WTC11 (cell line): ENCODE measurements at regions not wholly inside any gene's neighbourhood (a gene's known extent, or its start where the extent isn't known, plus 50 kb on each side); places are given as distances from the start of the nearest gene placed in this dataset.

Source experiments
- ATAC-seq: fragments of 200-7000 bp; cut with Tn5 transposase; 2 replicates; pipeline ENCODE4 v1.10.0; 2021; ENCODE audit warnings: mild to moderate bottlenecking, moderate library complexity
- CTCF ChIA-PET: fragments of 300-600 bp; sonication (Branson Sonifier 250); formaldehyde crosslinking; loops from one replicate; lab custom pipeline; 2021; ENCODE audit warnings: antibody characterized with exemption; lab: Charles Lee
- POLR2A ChIA-PET: fragments of 350-600 bp; sonication (Branson Sonifier 250); formaldehyde crosslinking; loops from one replicate; lab custom pipeline; 2021; ENCODE audit warnings: antibody characterized with exemption; lab: Charles Lee
- DNase-seq: peaks from one replicate; pipeline ENCODE4 v3.0.0; 2021; ENCODE audit warnings: low spot score
- H3K27ac Mint-ChIP-seq: 2 replicates; pipeline ENCODE4 v1.8.0; 2021; ENCODE audit warnings: mixed read lengths
- H3K27me3 Mint-ChIP-seq: 2 replicates; pipeline ENCODE4 v1.8.0; 2021; ENCODE audit warnings: low read depth, mild to moderate bottlenecking, moderate library complexity, mixed read lengths
- H3K36me3 Mint-ChIP-seq: 2 replicates; pipeline ENCODE4 v1.8.0; 2021; ENCODE audit warnings: mixed read lengths
- H3K4me1 Mint-ChIP-seq: 2 replicates; pipeline ENCODE4 v1.8.0; 2022; ENCODE audit warnings: mixed read lengths
- H3K4me3 Mint-ChIP-seq: 2 replicates; pipeline ENCODE4 v1.8.0; 2021; ENCODE audit warnings: mild to moderate bottlenecking, moderate library complexity, mixed read lengths
- H3K9me3 Mint-ChIP-seq: 2 replicates; pipeline ENCODE4 v1.8.0; 2021; ENCODE audit warnings: mixed read lengths
- AFF4 ChIP-seq: sonication (generic); formaldehyde crosslinking; IDR thresholded peaks from 2 replicates; pipeline ENCODE4 v1.8.1; 2023; ENCODE audit warnings: mild to moderate bottlenecking, missing genetic modification reagents, borderline replicate concordance
- AR ChIP-seq: fragments of 250-450 bp; sonication (Bioruptor Pico); IDR thresholded peaks from 2 replicates; pipeline ENCODE4 v1.9.0; 2021; ENCODE audit warnings: mild to moderate bottlenecking
- E2F1 ChIP-seq: sonication (generic); formaldehyde crosslinking; IDR thresholded peaks from 2 replicates; pipeline ENCODE4 v1.8.0; 2022; ENCODE audit warnings: mild to moderate bottlenecking, missing genetic modification reagents
- FOXP4 ChIP-seq: sonication (generic); formaldehyde crosslinking; IDR thresholded peaks from 2 replicates; pipeline ENCODE4 v1.8.0; 2022; ENCODE audit warnings: mild to moderate bottlenecking, missing genetic modification reagents
- GRHL2 ChIP-seq: fragments of 250-450 bp; sonication (Bioruptor Pico); IDR thresholded peaks from 2 replicates; pipeline ENCODE4 v1.8.0; 2022; ENCODE audit warnings: mild to moderate bottlenecking, moderate library complexity; ENCODE audit not compliant: insufficient replicate concordance, severe bottlenecking
- JAZF1 ChIP-seq: fragments of 250-450 bp; sonication (Bioruptor Pico); IDR thresholded peaks from 2 replicates; pipeline ENCODE4 v1.9.0; 2021; ENCODE audit warnings: moderate library complexity, mild to moderate bottlenecking, inconsistent platforms
- MAX ChIP-seq: sonication (generic); formaldehyde crosslinking; IDR thresholded peaks from 2 replicates; pipeline ENCODE4 v1.8.0; 2022; ENCODE audit warnings: mild to moderate bottlenecking, missing genetic modification reagents
- STAT6 ChIP-seq: sonication (generic); formaldehyde crosslinking; conservative IDR thresholded peaks from 2 replicates; pipeline ENCODE4 v1.8.1; 2023; ENCODE audit warnings: mild to moderate bottlenecking, low read depth, missing genetic modification reagents, moderate library complexity
- TEAD1 ChIP-seq: sonication (generic); formaldehyde crosslinking; IDR thresholded peaks from 2 replicates; pipeline ENCODE4 v1.8.0; 2022; ENCODE audit warnings: mild to moderate bottlenecking, missing genetic modification reagents
- USF1 ChIP-seq: sonication (generic); formaldehyde crosslinking; IDR thresholded peaks from 2 replicates; pipeline ENCODE4 v1.8.0; 2022; ENCODE audit warnings: mild to moderate bottlenecking, missing genetic modification reagents
- ZBTB43 ChIP-seq: sonication (generic); formaldehyde crosslinking; IDR thresholded peaks from 2 replicates; pipeline ENCODE4 v1.8.1; 2023; ENCODE audit warnings: mild to moderate bottlenecking, missing genetic modification reagents
- ZNF317 ChIP-seq: sonication (generic); formaldehyde crosslinking; IDR thresholded peaks from 2 replicates; pipeline ENCODE4 v1.8.1; 2023; ENCODE audit warnings: low read depth, mild to moderate bottlenecking, moderate library complexity, missing genetic modification reagents, borderline replicate concordance
- ZNF423 ChIP-seq: fragments of 250-450 bp; sonication (Bioruptor Pico); IDR thresholded peaks from 2 replicates; pipeline ENCODE4 v2.1.2; 2022; ENCODE audit warnings: mild to moderate bottlenecking, moderate library complexity
- ZNF532 ChIP-seq: fragments of 250-450 bp; sonication (Bioruptor Pico); IDR thresholded peaks from 2 replicates; pipeline ENCODE4 v1.9.0; 2021; ENCODE audit warnings: mild to moderate bottlenecking, borderline replicate concordance

- TF ChIP-seq STAT6 (CRISPR knock-in tag) = no peak
- TF ChIP-seq AFF4 = no peak
- TF ChIP-seq AR (CRISPR knock-in tag) = no peak
- peak; percentile 27; the same call in 1 of the 2 replicates for TF ChIP-seq ZNF423 (CRISPR knock-in tag)
- no peak for TF ChIP-seq JAZF1 (CRISPR knock-in tag)
- peak; percentile 30; the same call in 1 of the 2 replicates for TF ChIP-seq ZNF317 (CRISPR knock-in tag)
- TF ChIP-seq MAX = peak; percentile 79; the same call in 1 of the 2 replicates
- no peak for TF ChIP-seq ZBTB43 (CRISPR knock-in tag)
- no peak for TF ChIP-seq E2F1 (CRISPR knock-in tag)
- TF ChIP-seq USF1 (CRISPR knock-in tag) = 0 out of 2 replicates have a peak, but pooled peaks have one; percentile 11
Observed at GRCh38 chr14:45526715-45527549, 273.9 kb upstream of the MIS18BP1 start (continued).

GRCh38 chr14:45519766-45520165 lies 266.8 kb upstream of the MIS18BP1 start:
- Mint-ChIP-seq H3K27ac (no peak overlapping the region), H3K4me1 (no peaks in the 10 kb centered on the region), H3K4me3 (no peak overlapping the region), H3K36me3 (no peaks in the 10 kb centered on the region), H3K27me3 (no peaks in the 10 kb centered on the region), H3K9me3 (peaks cover 20% of the 10 kb centered on the region)
- ATAC-seq = no peak
- DNase-seq = no peak
- ChIA-PET POLR2A (no interaction called here), CTCF (no interaction called here)
- TF ChIP-seq FOXP4 (no peak), ZNF532 (CRISPR knock-in tag) (no peak), GRHL2 (CRISPR knock-in tag) (no peak), TEAD1 (CRISPR knock-in tag) (no peak)
